Transverse colon (tissue), 4 donors: ENCODE measurements at regions not wholly inside any gene's neighbourhood (a gene's known extent, or its start where the extent isn't known, plus 50 kb on each side); places are given as distances from the start of the nearest gene placed in this dataset.

Source experiments
- DNase-seq: peaks from one replicate; pipeline ENCODE4 v3.0.0-alpha.2; 2019
- H3K27ac ChIP-seq, 4 donors: fragments of 200-600 bp; sonication (generic); 2 replicates each; pipeline ENCODE4 v1.5.1; 2016 to 2018; ENCODE audit warnings: inconsistent platforms in 4 of 4
- H3K27me3 ChIP-seq: fragments of 200-600 bp; sonication (generic); 2 replicates; pipeline ENCODE4 v1.5.1; 2017; ENCODE audit warnings: inconsistent platforms
- H3K36me3 ChIP-seq, 4 donors: fragments of 200-600 bp; sonication (generic); 2 replicates each; pipeline ENCODE4 v1.5.1; 2017 to 2019; ENCODE audit warnings: inconsistent platforms in 4 of 4
- H3K4me1 ChIP-seq, 4 donors: fragments of 200-600 bp; sonication (generic); 2 replicates each; pipeline ENCODE4 v1.5.1; 2017 to 2020; ENCODE audit warnings: inconsistent platforms in 4 of 4
- H3K4me3 ChIP-seq, 4 donors: fragments of 200-600 bp; sonication (generic); 1 replicate in 1 of 4; 2 replicates in 3 of 4; pipeline versions ENCODE4 v1.5.1 to v1.6.1; 2017 to 2019; ENCODE audit warnings: inconsistent platforms in 4 of 4
- H3K9me3 ChIP-seq, 2 donors: fragments of 200-600 bp; sonication (generic); 2 replicates each; pipeline ENCODE4 v1.5.1; 2017 to 2019; ENCODE audit warnings: inconsistent platforms in 2 of 2
- EP300 ChIP-seq: sonication (generic); formaldehyde crosslinking; IDR thresholded peaks from one replicate; pipeline ENCODE4 v1.6.1; 2017; ENCODE audit warnings: antibody characterized with exemption, low read depth
- POLR2AphosphoS5 ChIP-seq, 3 donors: sonication (generic); formaldehyde crosslinking; IDR thresholded peaks; one replicate each; pipeline ENCODE4 v1.6.1; 2016; ENCODE audit warnings: antibody characterized with exemption in 3 of 3
- WGBS, 2 donors: methylation state at CpG; one replicate each; pipeline ENCODE4 v1.1.5; 2018; ENCODE audit warnings: low coverage in 1 of 2; 5-methylcytosine and 5-hydroxymethylcytosine counted together
- in situ Hi-C, 4 donors: fragments of 200-750 bp; cut with MboI; loops; one replicate each; pipeline versions ENCODE4 v1.15.0 to v1.15.1; 2017; ENCODE audit warnings: low sequenced_read_pairs in 3 of 4, low pct_ligation_motif_present in 1 of 4, low pct_unique_long_range_greater_than_20kb in 1 of 4
- intact Hi-C: fragments of 100-400 bp; cut with DNase I; formaldehyde crosslinking; loops from one replicate; pipeline ENCODE4 v1.15.1; 2023; ENCODE audit warnings: low total_unique reads
- TF ChIP-seq, protein P1 (sequence below), 5 experiments: fragments of 200-600 bp in 3 of 5; fragments of 450-650 bp in 2 of 5; sonication (generic) in 3 of 5; IDR thresholded peaks; 1 replicate in 2 of 5; 2 replicates in 3 of 5; pipeline ENCODE4 v1.5.1; 2016 to 2017; ENCODE audit warnings: antibody characterized with exemption in 5 of 5, inconsistent platforms in 3 of 5, mild to moderate bottlenecking in 2 of 5, moderate library complexity in 1 of 5

DNA sequence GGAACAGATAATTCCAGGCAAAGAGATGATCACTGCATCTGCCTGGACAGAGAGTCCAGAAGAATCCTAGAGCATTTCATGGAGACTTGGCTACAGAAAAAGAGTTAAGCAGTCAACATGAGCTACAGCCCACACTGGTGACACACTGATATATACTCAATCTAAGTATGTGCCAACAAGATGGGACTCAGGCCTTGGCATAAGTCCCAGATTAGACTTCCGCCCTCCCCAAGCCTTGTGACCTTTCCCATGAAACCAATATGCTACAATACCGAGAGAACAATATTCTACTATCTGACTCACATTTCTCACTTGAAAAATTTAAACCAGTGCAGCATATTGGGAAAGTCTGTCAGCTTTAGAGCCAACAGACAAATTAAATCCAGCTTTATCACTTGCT, 65.7 kb upstream of the SLITRK2 start:
- no peaks in the 10 kb centered on the region for H3K9me3 ChIP-seq
- in situ Hi-C loops = no loop called here
- no peak for DNase-seq

More for the DNA sequence above, 65.7 kb upstream of the SLITRK2 start:
- H3K4me3 ChIP-seq = no peak overlapping the region
- intact Hi-C loops = no loop called here
- no peaks in the 10 kb centered on the region for H3K27me3 ChIP-seq
- no peaks in the 10 kb centered on the region for H3K36me3 ChIP-seq
- 61 to 71% methylated on average over 1 to 2 of the region's 2 CpGs for WGBS, 2 donors
- TF ChIP-seq EP300 (no peak), POLR2AphosphoS5 (IDR thresholded peaks at IDR 0.05) (no peak)
- TF ChIP-seq, protein P1, sequence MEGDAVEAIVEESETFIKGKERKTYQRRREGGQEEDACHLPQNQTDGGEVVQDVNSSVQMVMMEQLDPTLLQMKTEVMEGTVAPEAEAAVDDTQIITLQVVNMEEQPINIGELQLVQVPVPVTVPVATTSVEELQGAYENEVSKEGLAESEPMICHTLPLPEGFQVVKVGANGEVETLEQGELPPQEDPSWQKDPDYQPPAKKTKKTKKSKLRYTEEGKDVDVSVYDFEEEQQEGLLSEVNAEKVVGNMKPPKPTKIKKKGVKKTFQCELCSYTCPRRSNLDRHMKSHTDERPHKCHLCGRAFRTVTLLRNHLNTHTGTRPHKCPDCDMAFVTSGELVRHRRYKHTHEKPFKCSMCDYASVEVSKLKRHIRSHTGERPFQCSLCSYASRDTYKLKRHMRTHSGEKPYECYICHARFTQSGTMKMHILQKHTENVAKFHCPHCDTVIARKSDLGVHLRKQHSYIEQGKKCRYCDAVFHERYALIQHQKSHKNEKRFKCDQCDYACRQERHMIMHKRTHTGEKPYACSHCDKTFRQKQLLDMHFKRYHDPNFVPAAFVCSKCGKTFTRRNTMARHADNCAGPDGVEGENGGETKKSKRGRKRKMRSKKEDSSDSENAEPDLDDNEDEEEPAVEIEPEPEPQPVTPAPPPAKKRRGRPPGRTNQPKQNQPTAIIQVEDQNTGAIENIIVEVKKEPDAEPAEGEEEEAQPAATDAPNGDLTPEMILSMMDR (IDR thresholded peaks at IDR 0.05) = no peak
- no peaks in the 10 kb centered on the region for H3K4me1 ChIP-seq
- H3K27ac ChIP-seq = no peak overlapping the region
